ENCODE measurements at regions not wholly inside any gene's neighbourhood (a gene's known extent, or its start where the extent isn't known, plus 50 kb on each side); places are given as distances from the start of the nearest gene placed in this dataset.
"Not testable (repeated sequence)": the region's sequence is repeated elsewhere in the genome, so short reads cannot be mapped to it uniquely, and the experiment has no call there.

DNA sequence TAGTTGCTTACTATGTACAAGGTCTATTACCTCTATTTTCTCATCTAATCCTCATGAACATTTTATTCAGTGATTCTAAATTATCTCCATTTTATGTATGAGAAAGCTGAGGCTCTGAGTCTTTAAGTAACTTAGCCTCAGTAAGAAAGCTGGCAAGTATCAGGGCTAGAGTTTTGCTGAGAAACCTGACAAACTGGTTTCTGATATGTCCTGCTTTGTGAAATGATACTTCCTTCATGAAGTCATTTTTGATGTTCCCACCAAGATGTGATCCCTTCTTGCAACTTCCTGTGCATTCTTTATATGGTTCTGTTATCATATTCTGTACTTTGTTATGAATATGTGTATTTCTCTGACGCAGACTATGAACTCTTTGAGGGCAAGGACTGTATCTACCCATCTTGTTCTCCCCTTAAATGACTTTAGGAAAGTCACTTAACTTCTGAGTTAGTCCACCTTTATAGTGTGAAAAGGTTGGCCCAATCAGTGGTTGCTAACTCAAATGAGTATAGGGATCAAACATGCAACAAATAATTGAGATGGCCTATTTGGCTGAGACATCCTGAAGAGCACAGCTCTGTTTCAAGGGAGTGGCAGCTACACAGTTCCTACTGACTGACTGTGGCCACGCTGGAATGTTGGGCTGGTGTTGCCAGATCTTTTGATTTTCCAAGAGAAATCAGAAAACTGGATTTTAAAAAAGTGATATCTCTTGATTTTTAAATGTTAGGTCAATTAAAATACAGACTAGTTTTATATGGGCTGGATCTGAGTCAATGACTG is 127.9 kb upstream of the AMOT start:
- Histone ChIP-seq H3K4me1 (no peaks in the 10 kb centered on the region), H3K36me3 (replicated peaks) (no peaks in the 10 kb centered on the region), H3K27me3 (ENCODE audit: low read depth) (no peaks in the 10 kb centered on the region), H3K4me3 (no peak overlapping the region), H3K9me3 (no peaks in the 10 kb centered on the region)
- DNase-seq (ENCODE audit: low spot score in 2 of 2): no peak
- in situ Hi-C loops (cut with MboI; ENCODE audit: low sequenced_read_pairs): no loop called here

- H3K9me3 ChIP-seq: no peaks in the 10 kb centered on the region
- H3K4me3 ChIP-seq: no peak overlapping the region
- H3K36me3 ChIP-seq (replicated peaks): no peaks in the 10 kb centered on the region
- H3K4me1 ChIP-seq: no peaks in the 10 kb centered on the region
- in situ Hi-C loops (cut with MboI; ENCODE audit: low sequenced_read_pairs): no loop called here
- H3K27me3 ChIP-seq (ENCODE audit: low read depth): no peaks in the 10 kb centered on the region
- DNase-seq (ENCODE audit: low spot score in 2 of 2): no peak
These were observed 127.3 kb upstream of the AMOT start for GRCh38 chrX:112967903-112968302.

DNA sequence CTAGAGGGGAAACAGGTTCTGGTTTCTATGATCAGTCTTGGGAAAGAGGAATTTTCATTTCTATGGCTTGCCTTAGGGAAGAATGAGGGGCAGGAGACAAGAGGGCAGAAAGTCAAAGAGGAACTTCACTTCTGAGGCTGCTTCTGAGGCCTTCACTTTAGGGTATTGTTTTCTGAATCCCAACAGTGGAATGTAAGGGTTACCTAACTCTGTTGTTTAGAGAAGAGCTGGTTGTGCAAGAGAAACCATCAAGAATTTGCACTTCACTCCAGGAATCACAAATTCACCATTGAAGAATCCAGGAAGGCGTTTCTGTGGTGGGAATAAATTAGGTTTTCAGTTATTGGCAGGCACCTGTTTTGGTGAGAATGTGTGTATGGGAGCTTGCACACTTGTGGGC is 126.7 kb upstream of the AMOT start:
- no peaks in the 10 kb centered on the region for H3K27me3 ChIP-seq (ENCODE audit: low read depth)
- H3K36me3 ChIP-seq (replicated peaks): no peaks in the 10 kb centered on the region
- DNase-seq (ENCODE audit: low spot score in 2 of 2): no peak
- H3K9me3 ChIP-seq: no peaks in the 10 kb centered on the region
- no peak overlapping the region for H3K4me3 ChIP-seq
- no peaks in the 10 kb centered on the region for H3K4me1 ChIP-seq
- in situ Hi-C loops (cut with MboI; ENCODE audit: low sequenced_read_pairs): no loop called here

- Histone ChIP-seq H3K4me1 (no peaks in the 10 kb centered on the region), H3K36me3 (replicated peaks) (no peaks in the 10 kb centered on the region), H3K4me3 (no peak overlapping the region), H3K9me3 (no peaks in the 10 kb centered on the region), H3K27me3 (ENCODE audit: low read depth) (no peaks in the 10 kb centered on the region)
- no peak for DNase-seq (ENCODE audit: low spot score in 2 of 2)
- in situ Hi-C loops (cut with MboI; ENCODE audit: low sequenced_read_pairs): no loop called here
These were observed 121.3 kb upstream of the AMOT start for GRCh38 chrX:112961981-112962380.

DNA sequence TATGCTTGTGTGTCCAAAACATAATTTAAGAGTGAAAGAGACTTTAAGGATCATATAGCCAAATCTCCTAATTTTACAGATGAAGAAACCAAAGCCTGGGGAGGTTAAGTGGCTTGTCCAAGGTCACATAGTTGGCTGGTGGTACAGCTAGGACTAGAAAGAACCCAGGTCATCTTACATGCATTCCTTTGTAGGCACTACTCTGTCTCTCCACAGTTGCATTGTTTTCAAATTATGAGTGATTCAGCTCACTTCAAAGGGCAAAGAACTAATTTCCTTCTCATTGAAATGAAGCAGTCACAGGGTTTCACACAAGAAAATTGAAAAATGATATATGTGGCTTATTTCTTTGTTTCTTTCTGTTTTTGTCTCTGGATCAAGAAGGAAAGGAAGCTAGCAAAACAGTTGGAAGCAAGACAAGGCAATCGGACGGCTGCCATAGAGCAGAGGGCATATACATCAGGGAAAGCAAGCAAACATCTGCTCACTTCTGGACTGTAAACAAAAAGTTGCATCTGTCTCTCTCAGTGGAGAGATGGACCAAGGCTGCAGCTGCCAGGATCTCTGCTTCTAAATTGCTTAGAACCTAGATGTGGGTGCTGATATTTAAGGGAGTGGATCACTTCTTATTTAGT is 107.5 kb upstream of the AMOT start:
- no peaks in the 10 kb centered on the region for H3K36me3 ChIP-seq (replicated peaks)
- H3K27me3 ChIP-seq (ENCODE audit: low read depth): no peaks in the 10 kb centered on the region
- DNase-seq (ENCODE audit: low spot score in 2 of 2): peak in 1 of 2 experiments; percentile 14
- in situ Hi-C loops (cut with MboI; ENCODE audit: low sequenced_read_pairs): no loop called here
- no peaks in the 10 kb centered on the region for H3K9me3 ChIP-seq
- no peak overlapping the region for H3K4me3 ChIP-seq
- peaks cover 6% of the 10 kb centered on the region; the same call in 1 of the 2 replicates for H3K4me1 ChIP-seq

DNA sequence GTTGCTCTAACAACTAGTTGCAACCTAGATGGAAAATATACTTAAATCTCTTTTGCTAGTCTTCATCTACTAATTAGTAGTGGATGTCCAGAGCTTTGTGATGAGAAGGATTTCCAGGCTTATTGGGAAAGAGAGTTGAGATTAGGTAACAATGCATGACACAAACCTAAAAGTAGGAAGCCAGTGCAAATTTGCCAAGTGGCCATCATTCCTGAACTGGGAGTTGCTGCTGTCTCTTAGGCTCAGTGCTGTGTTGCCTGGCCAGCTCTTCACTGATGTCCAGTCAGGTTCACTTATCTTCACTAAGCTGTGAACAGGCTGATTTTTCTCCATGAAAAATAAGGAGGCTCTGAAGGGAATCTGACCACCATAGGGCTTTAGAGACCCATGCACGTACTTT is 105.6 kb upstream of the AMOT start:
- H3K4me3 ChIP-seq: no peak overlapping the region
- no peak for DNase-seq (ENCODE audit: low spot score in 2 of 2)
- H3K27me3 ChIP-seq (ENCODE audit: low read depth): no peaks in the 10 kb centered on the region
- in situ Hi-C loops (cut with MboI; ENCODE audit: low sequenced_read_pairs): no loop called here
- H3K9me3 ChIP-seq: no peaks in the 10 kb centered on the region
- peaks cover 6% of the 10 kb centered on the region for H3K4me1 ChIP-seq
- no peaks in the 10 kb centered on the region for H3K36me3 ChIP-seq (replicated peaks)

GRCh38 chrX:112945826-112946225 is 105.2 kb upstream of the AMOT start:
- peaks cover 10% of the 10 kb centered on the region for H3K4me1 ChIP-seq
- no peaks in the 10 kb centered on the region for H3K36me3 ChIP-seq (replicated peaks)
- in situ Hi-C loops (cut with MboI; ENCODE audit: low sequenced_read_pairs): no loop called here
- H3K9me3 ChIP-seq: no peaks in the 10 kb centered on the region
- H3K4me3 ChIP-seq: no peak overlapping the region
- H3K27me3 ChIP-seq (ENCODE audit: low read depth): no peaks in the 10 kb centered on the region
- DNase-seq (ENCODE audit: low spot score in 2 of 2): no peak

DNA sequence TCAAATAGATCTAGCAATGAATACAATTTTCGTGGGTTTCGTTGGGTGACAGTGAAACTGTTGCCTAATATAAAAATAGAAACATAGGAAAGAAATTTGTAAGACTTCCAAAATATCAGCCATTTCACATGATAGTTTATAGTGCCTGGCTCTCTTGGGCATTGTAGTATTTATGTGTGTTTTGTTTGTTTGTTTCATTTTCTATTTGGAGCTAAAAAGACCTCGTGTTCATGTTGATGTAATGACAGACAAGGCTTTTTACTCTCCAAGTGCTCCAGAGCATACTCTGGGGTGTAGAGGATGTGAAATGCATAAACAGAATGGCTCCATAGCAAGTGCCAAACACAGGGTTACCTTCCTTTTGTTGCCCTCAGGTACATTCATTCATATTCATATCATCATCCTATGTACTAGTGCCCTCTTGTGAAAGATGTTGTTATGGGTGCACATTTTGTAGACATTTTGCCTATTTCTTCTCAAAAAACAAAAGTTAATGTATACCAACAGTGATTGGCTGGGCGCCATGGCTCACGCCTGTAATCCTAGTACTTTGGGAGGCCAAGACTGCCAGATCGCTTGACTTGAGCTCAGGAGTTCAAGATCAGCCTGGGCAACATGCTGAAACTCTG is 100.7 kb upstream of the AMOT start:
- in situ Hi-C loops (cut with MboI; ENCODE audit: low sequenced_read_pairs): no loop called here
- no peaks in the 10 kb centered on the region for H3K9me3 ChIP-seq
- H3K4me3 ChIP-seq: no peak overlapping the region
- H3K4me1 ChIP-seq: peaks cover 10% of the 10 kb centered on the region
- no peaks in the 10 kb centered on the region for H3K36me3 ChIP-seq (replicated peaks)
- no peaks in the 10 kb centered on the region for H3K27me3 ChIP-seq (ENCODE audit: low read depth)
- peak; percentile 21 to 53 for DNase-seq (ENCODE audit: low spot score in 2 of 2)

- DNase-seq (ENCODE audit: low spot score in 2 of 2): no peak
- H3K36me3 ChIP-seq (replicated peaks): no peaks in the 10 kb centered on the region
- no peaks in the 10 kb centered on the region for H3K9me3 ChIP-seq
- no peak overlapping the region for H3K4me3 ChIP-seq
- in situ Hi-C loops (cut with MboI; ENCODE audit: low sequenced_read_pairs): no loop called here
- H3K4me1 ChIP-seq: peaks cover 4% of the 10 kb centered on the region; the same call in 1 of the 2 replicates
- no peaks in the 10 kb centered on the region for H3K27me3 ChIP-seq (ENCODE audit: low read depth)
These were observed 94.4 kb upstream of the AMOT start for GRCh38 chrX:112935029-112935428.

DNA sequence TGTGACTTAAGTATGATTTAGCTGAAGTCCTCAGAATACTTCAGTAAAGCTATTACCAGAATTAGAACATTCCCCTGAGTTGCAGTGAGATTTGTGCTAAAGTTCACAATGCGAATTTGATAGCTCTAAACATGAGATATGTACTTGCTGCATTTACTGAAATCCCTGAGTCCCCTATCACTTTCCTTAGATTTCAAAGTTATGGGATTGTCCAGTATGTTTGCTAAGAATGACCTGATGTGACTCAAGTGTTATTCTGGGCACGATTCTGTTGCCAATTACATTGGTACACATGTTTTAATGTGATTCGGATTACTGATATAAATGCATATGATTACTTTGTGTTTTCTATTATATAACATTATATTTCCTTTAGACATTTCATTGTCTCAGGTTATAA is 91.3 kb upstream of the AMOT start:
- Histone ChIP-seq H3K27me3 (ENCODE audit: low read depth) (no peaks in the 10 kb centered on the region), H3K9me3 (no peaks in the 10 kb centered on the region), H3K4me1 (no peaks in the 10 kb centered on the region), H3K4me3 (no peak overlapping the region), H3K36me3 (replicated peaks) (no peaks in the 10 kb centered on the region)
- in situ Hi-C loops (cut with MboI; ENCODE audit: low sequenced_read_pairs): no loop called here
- DNase-seq (ENCODE audit: low spot score in 2 of 2): no peak

GRCh38 chrX:112931478-112931877 is 90.8 kb upstream of the AMOT start:
- Histone ChIP-seq H3K9me3 (no peaks in the 10 kb centered on the region), H3K4me1 (no peaks in the 10 kb centered on the region), H3K27me3 (ENCODE audit: low read depth) (no peaks in the 10 kb centered on the region), H3K4me3 (no peak overlapping the region), H3K36me3 (replicated peaks) (no peaks in the 10 kb centered on the region)
- in situ Hi-C loops (cut with MboI; ENCODE audit: low sequenced_read_pairs): no loop called here
- no peak for DNase-seq (ENCODE audit: low spot score in 2 of 2)

GRCh38 chrX:112923381-112923780 is 82.8 kb upstream of the AMOT start:
- H3K4me1 ChIP-seq; H3K4me3 ChIP-seq; in situ Hi-C loops (cut with MboI; ENCODE audit: low sequenced_read_pairs); H3K36me3 ChIP-seq (replicated peaks); H3K9me3 ChIP-seq; H3K27me3 ChIP-seq (ENCODE audit: low read depth); DNase-seq (ENCODE audit: low spot score in 2 of 2): not testable (repeated sequence)

- in situ Hi-C loops (cut with MboI; ENCODE audit: low sequenced_read_pairs): no loop called here
- H3K4me3 ChIP-seq: no peak overlapping the region
- no peaks in the 10 kb centered on the region; the same call in 1 of the 2 replicates for H3K9me3 ChIP-seq
- H3K27me3 ChIP-seq (ENCODE audit: low read depth): no peaks in the 10 kb centered on the region
- H3K36me3 ChIP-seq (replicated peaks): no peaks in the 10 kb centered on the region
- DNase-seq (ENCODE audit: low spot score in 2 of 2): peak in 1 of 2 experiments; percentile 8
- peaks cover 4% of the 10 kb centered on the region; the same call in 1 of the 2 replicates for H3K4me1 ChIP-seq
These were observed 73.2 kb upstream of the AMOT start for GRCh38 chrX:112913807-112914206.

DNA sequence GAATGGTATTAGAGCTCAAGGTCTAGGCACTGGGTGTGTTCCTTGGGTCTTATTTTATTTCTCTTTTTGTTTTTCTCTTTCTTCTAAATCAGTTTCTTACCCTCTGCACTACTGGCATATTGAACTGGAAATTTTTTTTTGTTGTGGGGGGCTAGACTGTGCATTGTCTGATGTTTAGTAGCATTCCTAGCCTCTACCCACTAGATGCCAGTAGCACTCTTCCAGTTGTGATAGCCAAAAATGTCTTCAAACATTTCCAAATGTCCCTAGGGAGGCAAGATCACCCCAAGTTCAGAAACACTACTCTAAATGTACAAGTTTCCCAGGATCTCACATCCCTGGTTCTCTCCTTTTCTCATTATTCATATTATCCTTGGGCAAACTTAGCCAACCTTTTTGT is 69.8 kb upstream of the AMOT start:
- Histone ChIP-seq H3K9me3 (no peaks in the 10 kb centered on the region; the same call in 1 of the 2 replicates), H3K36me3 (replicated peaks) (no peaks in the 10 kb centered on the region), H3K27me3 (ENCODE audit: low read depth) (no peaks in the 10 kb centered on the region), H3K4me1 (no peaks in the 10 kb centered on the region), H3K4me3 (no peak overlapping the region)
- DNase-seq (ENCODE audit: low spot score in 2 of 2): no peak
- in situ Hi-C loops (cut with MboI; ENCODE audit: low sequenced_read_pairs): no loop called here

Data from HAP-1 (cell line).